Neural progenitor cell (in vitro differentiated cells): ENCODE measurements at regions not wholly inside any gene's neighbourhood (a gene's known extent, or its start where the extent isn't known, plus 50 kb on each side); places are given as distances from the start of the nearest gene placed in this dataset.

Experiments
- EZH2 ChIP-seq: fragments of 200-600 bp; sonication (generic); IDR thresholded peaks from 2 replicates; pipeline ENCODE4 v1.6.1; 2017; ENCODE audit warnings: antibody characterized with exemption, mild to moderate bottlenecking, moderate library complexity
- EZH2phosphoT487 ChIP-seq: fragments of 200-600 bp; sonication (generic); IDR thresholded peaks from 2 replicates; pipeline ENCODE4 v1.6.1; 2017; ENCODE audit warnings: antibody characterized with exemption
- TF ChIP-seq, protein P1 (sequence below): fragments of 200-600 bp; sonication (generic); IDR thresholded peaks from 2 replicates; pipeline ENCODE4 v1.5.1; 2017; ENCODE audit warnings: antibody characterized with exemption, mild to moderate bottlenecking

- TF ChIP-seq, protein P1, sequence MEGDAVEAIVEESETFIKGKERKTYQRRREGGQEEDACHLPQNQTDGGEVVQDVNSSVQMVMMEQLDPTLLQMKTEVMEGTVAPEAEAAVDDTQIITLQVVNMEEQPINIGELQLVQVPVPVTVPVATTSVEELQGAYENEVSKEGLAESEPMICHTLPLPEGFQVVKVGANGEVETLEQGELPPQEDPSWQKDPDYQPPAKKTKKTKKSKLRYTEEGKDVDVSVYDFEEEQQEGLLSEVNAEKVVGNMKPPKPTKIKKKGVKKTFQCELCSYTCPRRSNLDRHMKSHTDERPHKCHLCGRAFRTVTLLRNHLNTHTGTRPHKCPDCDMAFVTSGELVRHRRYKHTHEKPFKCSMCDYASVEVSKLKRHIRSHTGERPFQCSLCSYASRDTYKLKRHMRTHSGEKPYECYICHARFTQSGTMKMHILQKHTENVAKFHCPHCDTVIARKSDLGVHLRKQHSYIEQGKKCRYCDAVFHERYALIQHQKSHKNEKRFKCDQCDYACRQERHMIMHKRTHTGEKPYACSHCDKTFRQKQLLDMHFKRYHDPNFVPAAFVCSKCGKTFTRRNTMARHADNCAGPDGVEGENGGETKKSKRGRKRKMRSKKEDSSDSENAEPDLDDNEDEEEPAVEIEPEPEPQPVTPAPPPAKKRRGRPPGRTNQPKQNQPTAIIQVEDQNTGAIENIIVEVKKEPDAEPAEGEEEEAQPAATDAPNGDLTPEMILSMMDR = no peak
- TF ChIP-seq EZH2 = no peak
- no peak for TF ChIP-seq EZH2phosphoT487
Measured at GRCh38 chr7:136509466-136509865, 359.0 kb upstream of the CHRM2 start.
